Panc1 (cell line): ENCODE measurements at regions not wholly inside any gene's neighbourhood (a gene's known extent, or its start where the extent isn't known, plus 50 kb on each side); places are given as distances from the start of the nearest gene placed in this dataset.
A peak's percentile ranks its signal among the peaks of the same experiment; 100 is the strongest.

Experiments
- ATAC-seq: fragments of 200-7000 bp; cut with Tn5 transposase; 2 replicates; pipeline ENCODE4 v1.9.1; 2020; ENCODE audit warnings: mild to moderate bottlenecking, moderate library complexity
- BruUV-seq: library from RNA; stranded (reverse); fragments of 400-500 nt; replicated peaks from 2 replicates; lab custom pipeline; 2021; lab: Mats Ljungman, UMichigan
- CTCF ChIA-PET: fragments of 300-600 bp; sonication (Branson Sonifier 250); formaldehyde crosslinking; loops from one replicate; lab custom pipeline; 2022; ENCODE audit warnings: antibody characterized with exemption; lab: Charles Lee
- POLR2A ChIA-PET: fragments of 300-600 bp; sonication (Branson Sonifier 250); formaldehyde crosslinking; loops from one replicate; lab custom pipeline; 2022; ENCODE audit warnings: antibody characterized with exemption; lab: Charles Lee
- DNase-seq: peaks from one replicate; pipeline ENCODE4 v3.0.0-alpha.2; 2010; ENCODE audit warnings: low read depth, low spot score
- H3K27ac ChIP-seq: 2 replicates; pipeline ENCODE4 v1.5.1; 2011; ENCODE audit warnings: mild to moderate bottlenecking, low read length, inconsistent platforms
- H3K27me3 ChIP-seq: fragments of 200-500 bp; sonication (Bioruptor generic); 2 replicates; pipeline ENCODE4 v1.6.0; 2014; ENCODE audit warnings: low read length, inconsistent platforms; ENCODE audit not compliant: control insufficient read depth, insufficient read depth
- H3K36me3 ChIP-seq: fragments of 200-500 bp; sonication (Bioruptor generic); 2 replicates; pipeline ENCODE4 v1.5.1; 2014; ENCODE audit warnings: inconsistent platforms, mild to moderate bottlenecking, low read length, moderate library complexity; ENCODE audit not compliant: control insufficient read depth, insufficient read depth
- H3K4me1 ChIP-seq: 2 replicates; pipeline ENCODE4 v1.5.1; 2011; ENCODE audit warnings: inconsistent platforms, mild to moderate bottlenecking, low read length, moderate library complexity; ENCODE audit not compliant: control insufficient read depth, insufficient read depth
- H3K4me3 ChIP-seq, 2 experiments: 2 replicates each; pipeline ENCODE4 v1.5.1; 2011 to 2012; ENCODE audit warnings: low read depth in 2 of 2, low read length in 2 of 2, mild to moderate bottlenecking in 2 of 2, inconsistent platforms in 1 of 2, moderate library complexity in 1 of 2
- H3K9me3 ChIP-seq: fragments of 200-500 bp; sonication (Bioruptor generic); 2 replicates; pipeline ENCODE4 v1.5.1; 2014; ENCODE audit warnings: low read depth, mild to moderate bottlenecking, inconsistent platforms, low read length, moderate library complexity; ENCODE audit not compliant: control insufficient read depth, insufficient read depth
- CTCF ChIP-seq: fragments of 450-650 bp; IDR thresholded peaks from 2 replicates; pipeline ENCODE4 v1.5.1; 2017; ENCODE audit warnings: mild to moderate bottlenecking
- POLR2AphosphoS5 ChIP-seq: IDR thresholded peaks from 2 replicates; pipeline ENCODE4 v1.6.1; 2012; ENCODE audit warnings: mild to moderate bottlenecking, low read depth, low read length, moderate library complexity
- SIN3A ChIP-seq: IDR thresholded peaks from 2 replicates; pipeline ENCODE4 v1.6.1; 2012; ENCODE audit warnings: low read depth, mild to moderate bottlenecking, low read length, moderate library complexity, borderline replicate concordance; ENCODE audit not compliant: insufficient read depth
- TCF7L2 ChIP-seq: IDR thresholded peaks from 2 replicates; pipeline ENCODE4 v1.6.1; 2011; ENCODE audit warnings: mild to moderate bottlenecking, low read depth, low read length, inconsistent platforms
- in situ Hi-C: cut with HindIII; loops from 2 replicates; pipeline ENCODE4 v1.10.0; 2016; ENCODE audit warnings: low sequenced_read_pairs, low pct_unique_long_range_greater_than_20kb
- intact Hi-C: fragments of 100-400 bp; cut with micrococcal nuclease; formaldehyde crosslinking; loops from one replicate; pipeline ENCODE4 v1.10.0; 2022; ENCODE audit not compliant: unreplicated experiment
- TF ChIP-seq, protein P1 (sequence below), 2 experiments: IDR thresholded peaks; 2 replicates each; pipeline ENCODE4 v1.6.1; 2011 to 2012; ENCODE audit warnings: low read depth in 2 of 2, control low read depth in 1 of 2, low read length in 1 of 2, mild to moderate bottlenecking in 1 of 2, moderate library complexity in 1 of 2; ENCODE audit not compliant: insufficient read depth in 1 of 2

DNA sequence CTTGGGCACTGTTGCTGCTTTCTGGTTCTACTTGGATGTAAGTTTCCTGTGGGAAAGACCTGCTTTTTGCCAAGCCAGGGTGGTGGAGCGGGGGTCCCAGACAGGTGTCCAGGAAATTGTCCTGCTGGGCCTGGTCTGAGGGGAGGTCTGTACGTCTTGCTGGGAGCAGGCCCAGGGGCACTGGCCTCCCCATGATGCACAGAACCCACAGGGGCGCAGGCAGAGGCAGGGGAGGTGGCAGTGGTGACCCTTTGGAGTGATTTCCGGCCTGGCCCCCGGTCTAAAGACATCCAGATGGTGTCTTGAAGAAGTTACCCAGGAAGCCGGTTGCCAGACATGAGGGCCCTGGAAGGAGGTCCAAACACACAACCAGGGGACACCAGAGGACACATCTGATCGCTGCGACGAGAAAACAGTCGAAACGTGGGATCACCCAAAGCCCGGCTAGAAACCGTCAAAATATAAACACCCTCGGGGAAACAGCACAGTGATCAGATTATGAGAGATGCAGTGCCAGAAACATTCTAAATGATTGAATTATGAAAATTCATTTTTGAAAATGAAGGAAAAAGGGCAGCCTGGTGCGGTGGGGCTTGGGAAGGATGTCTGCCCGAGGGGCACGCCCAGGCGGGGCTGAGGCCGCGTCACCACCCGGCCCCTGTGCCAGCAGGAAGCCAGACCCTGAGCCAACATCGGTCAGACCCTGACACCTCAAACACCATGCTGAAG lies 59.6 kb downstream of the TMEM270 start:
- Histone ChIP-seq H3K36me3 (no peaks in the 10 kb centered on the region), H3K27me3 (no peaks in the 10 kb centered on the region; the same call in 1 of the 2 replicates), H3K4me1 (0 out of 2 replicates have a peak, but pooled peaks cover 6% of the 10 kb centered on the region), H3K9me3 (no peaks in the 10 kb centered on the region), H3K27ac (no peak overlapping the region), H3K4me3 (no peak overlapping the region)
- intact Hi-C loops (no loop called here), in situ Hi-C loops (no loop called here)
- DNase-seq (no peak), ATAC-seq (no peak)
- TF ChIP-seq POLR2AphosphoS5 = no peak
- TF ChIP-seq TCF7L2 = no peak
- TF ChIP-seq, protein P1, sequence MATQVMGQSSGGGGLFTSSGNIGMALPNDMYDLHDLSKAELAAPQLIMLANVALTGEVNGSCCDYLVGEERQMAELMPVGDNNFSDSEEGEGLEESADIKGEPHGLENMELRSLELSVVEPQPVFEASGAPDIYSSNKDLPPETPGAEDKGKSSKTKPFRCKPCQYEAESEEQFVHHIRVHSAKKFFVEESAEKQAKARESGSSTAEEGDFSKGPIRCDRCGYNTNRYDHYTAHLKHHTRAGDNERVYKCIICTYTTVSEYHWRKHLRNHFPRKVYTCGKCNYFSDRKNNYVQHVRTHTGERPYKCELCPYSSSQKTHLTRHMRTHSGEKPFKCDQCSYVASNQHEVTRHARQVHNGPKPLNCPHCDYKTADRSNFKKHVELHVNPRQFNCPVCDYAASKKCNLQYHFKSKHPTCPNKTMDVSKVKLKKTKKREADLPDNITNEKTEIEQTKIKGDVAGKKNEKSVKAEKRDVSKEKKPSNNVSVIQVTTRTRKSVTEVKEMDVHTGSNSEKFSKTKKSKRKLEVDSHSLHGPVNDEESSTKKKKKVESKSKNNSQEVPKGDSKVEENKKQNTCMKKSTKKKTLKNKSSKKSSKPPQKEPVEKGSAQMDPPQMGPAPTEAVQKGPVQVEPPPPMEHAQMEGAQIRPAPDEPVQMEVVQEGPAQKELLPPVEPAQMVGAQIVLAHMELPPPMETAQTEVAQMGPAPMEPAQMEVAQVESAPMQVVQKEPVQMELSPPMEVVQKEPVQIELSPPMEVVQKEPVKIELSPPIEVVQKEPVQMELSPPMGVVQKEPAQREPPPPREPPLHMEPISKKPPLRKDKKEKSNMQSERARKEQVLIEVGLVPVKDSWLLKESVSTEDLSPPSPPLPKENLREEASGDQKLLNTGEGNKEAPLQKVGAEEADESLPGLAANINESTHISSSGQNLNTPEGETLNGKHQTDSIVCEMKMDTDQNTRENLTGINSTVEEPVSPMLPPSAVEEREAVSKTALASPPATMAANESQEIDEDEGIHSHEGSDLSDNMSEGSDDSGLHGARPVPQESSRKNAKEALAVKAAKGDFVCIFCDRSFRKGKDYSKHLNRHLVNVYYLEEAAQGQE (IDR thresholded peaks at IDR 0.05; ENCODE audit: insufficient read depth in 1 of 2, low read depth in 2 of 2, low read length in 1 of 2) = no peak
- TF ChIP-seq CTCF = no peak
- no peak for TF ChIP-seq SIN3A
- ChIA-PET POLR2A (no interaction called here), CTCF (no interaction called here)
- no TSS peak for BruUV-seq

DNA sequence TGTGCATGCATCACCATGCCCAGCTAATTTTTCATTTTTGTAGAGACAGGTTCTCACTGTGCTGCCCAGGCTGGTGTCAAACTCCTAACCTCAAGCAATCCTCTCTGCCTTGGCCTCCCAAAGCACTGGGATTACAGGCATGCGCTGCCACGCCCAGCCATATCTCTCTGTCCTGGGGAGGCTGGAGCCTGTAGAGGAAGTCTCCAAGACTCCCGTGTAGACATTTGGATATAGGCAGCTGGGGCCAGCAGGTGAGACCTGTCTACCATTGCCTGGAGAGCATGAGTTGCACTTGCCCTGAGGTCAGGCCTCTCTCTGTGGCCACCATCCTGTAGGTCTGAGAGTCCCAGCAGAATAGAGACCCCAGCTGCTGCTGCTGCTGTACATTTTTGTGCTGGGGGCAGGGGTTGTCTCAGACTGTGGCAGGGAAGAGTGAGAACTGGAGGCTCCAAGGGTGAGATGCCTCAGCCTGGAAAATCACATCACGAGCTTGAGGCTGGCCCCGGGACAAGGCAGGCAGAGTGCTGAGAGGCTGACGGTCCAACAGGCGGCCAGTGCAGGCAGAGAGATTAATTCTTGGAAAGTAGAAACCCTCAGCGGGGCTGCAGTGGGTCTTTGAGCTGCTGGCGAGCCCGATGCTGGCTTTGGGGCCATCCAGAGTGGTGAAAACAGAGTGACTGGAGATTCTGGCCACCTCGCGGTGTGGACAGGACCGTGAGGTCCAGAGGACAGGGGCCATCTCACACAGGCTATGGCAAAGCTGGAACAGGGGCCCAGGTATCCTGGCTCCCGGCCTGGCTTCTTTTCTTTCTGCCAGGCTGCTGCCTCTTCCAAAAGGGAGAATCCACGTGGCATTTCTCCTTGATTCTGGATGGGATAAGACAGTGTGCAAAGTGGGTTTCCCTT lies 60.9 kb downstream of the TMEM270 start:
- POLR2A ChIA-PET = interaction anchor here (0.5 kb wide), 1 partner anchor 97 kb away, joined by 3 read pairs; no protein-coding TSS in a partner anchor
- no peaks in the 10 kb centered on the region for H3K36me3 ChIP-seq

More for the DNA sequence above, 60.9 kb downstream of the TMEM270 start:
- intact Hi-C loops (no loop called here), in situ Hi-C loops (no loop called here)
- H3K4me3 ChIP-seq = no peak overlapping the region
- BruUV-seq = no TSS peak
- no peaks in the 10 kb centered on the region for H3K9me3 ChIP-seq
- ATAC-seq (peak; percentile 61), DNase-seq (no peak)
- 0 out of 2 replicates have a peak, but pooled peaks cover 6% of the 10 kb centered on the region for H3K4me1 ChIP-seq
- H3K27ac ChIP-seq = no peak overlapping the region
- CTCF ChIA-PET = interaction anchor here (0.6 kb wide), 1 partner anchor 75 kb away, joined by 11 read pairs; no protein-coding TSS in a partner anchor
- TF ChIP-seq CTCF (no peak), POLR2AphosphoS5 (no peak), TCF7L2 (no peak), SIN3A (no peak)
- TF ChIP-seq, protein P1 (IDR thresholded peaks at IDR 0.05; ENCODE audit: insufficient read depth in 1 of 2, low read depth in 2 of 2, low read length in 1 of 2) = no peak
- no peaks in the 10 kb centered on the region; the same call in 1 of the 2 replicates for H3K27me3 ChIP-seq
